Spleen (tissue), 11 donors: ENCODE measurements at regions not wholly inside any gene's neighbourhood (a gene's known extent, or its start where the extent isn't known, plus 50 kb on each side); places are given as distances from the start of the nearest gene placed in this dataset.

Source experiments
- DNase-seq: peaks from one replicate; pipeline ENCODE4 v3.0.0-alpha.2; 2020
- H3K27ac ChIP-seq, 8 donors: fragments of 200-600 bp; sonication (generic) in 7 of 8; 1 replicate in 4 of 8; 2 replicates in 4 of 8; pipeline versions ENCODE4 v1.5.0 to v1.8.0; 2016 to 2021; ENCODE audit warnings: inconsistent platforms in 4 of 8, mild to moderate bottlenecking in 4 of 8, moderate library complexity in 1 of 8
- H3K27me3 ChIP-seq, 7 donors: fragments of 200-600 bp; sonication (generic) in 6 of 7; replicated peaks in 1 of 7; 1 replicate in 4 of 7; 2 replicates in 3 of 7; pipeline versions ENCODE4 v1.5.0 to v1.8.0; 2016 to 2021; ENCODE audit warnings: inconsistent platforms in 3 of 7, mild to moderate bottlenecking in 1 of 7
- H3K36me3 ChIP-seq, 6 donors: fragments of 200-600 bp; sonication (generic) in 5 of 6; 1 replicate in 4 of 6; 2 replicates in 2 of 6; pipeline versions ENCODE4 v1.5.0 to v1.8.0; 2016 to 2021; ENCODE audit warnings: inconsistent platforms in 2 of 6
- H3K4me1 ChIP-seq, 6 donors: fragments of 200-600 bp; sonication (generic) in 5 of 6; 1 replicate in 3 of 6; 2 replicates in 3 of 6; pipeline versions ENCODE4 v1.5.0 to v1.8.0; 2016 to 2021; ENCODE audit warnings: inconsistent platforms in 3 of 6
- H3K4me3 ChIP-seq, 8 donors: fragments of 200-600 bp; sonication (generic) in 7 of 8; 1 replicate in 4 of 8; 2 replicates in 4 of 8; pipeline versions ENCODE4 v1.5.0 to v1.8.0; 2016 to 2021; ENCODE audit warnings: inconsistent platforms in 4 of 8, mild to moderate bottlenecking in 4 of 8, moderate library complexity in 2 of 8
- H3K9me3 ChIP-seq, 8 donors: fragments of 200-600 bp; sonication (generic) in 7 of 8; 1 replicate in 4 of 8; 2 replicates in 4 of 8; pipeline versions ENCODE4 v1.5.0 to v1.8.0; 2016 to 2021; ENCODE audit warnings: inconsistent platforms in 4 of 8
- POLR2A ChIP-seq, 3 donors: fragments of 450-650 bp; IDR thresholded peaks; one replicate each; pipeline ENCODE4 v1.5.1; 2017; ENCODE audit warnings: antibody characterized with exemption in 3 of 3, mild to moderate bottlenecking in 1 of 3
- POLR2AphosphoS5 ChIP-seq, 3 donors: sonication (generic); formaldehyde crosslinking; IDR thresholded peaks; one replicate each; pipeline ENCODE4 v1.5.1; 2017; ENCODE audit warnings: antibody characterized with exemption in 3 of 3
- WGBS, 5 donors: extraction: QIAGEN DNeasy Blood & Tissue Kit in 3 of 5; methylation state at CpG; one replicate each; pipeline versions ENCODE4 v1.1.5 to v1.1.7; 2013 to 2018; 5-methylcytosine and 5-hydroxymethylcytosine counted together
- intact Hi-C: fragments of 100-400 bp; cut with DNase I; formaldehyde crosslinking; loops from one replicate; pipeline ENCODE4 v1.15.0; 2023; ENCODE audit warnings: low total_unique reads
- TF ChIP-seq, protein P1 (sequence below), 11 experiments: fragments of 200-600 bp in 7 of 11; fragments of 450-650 bp in 4 of 11; sonication (generic) in 4 of 11; IDR thresholded peaks in 8 of 11; conservative IDR thresholded peaks in 3 of 11; 1 replicate in 7 of 11; 2 replicates in 4 of 11; pipeline versions ENCODE4 v1.4.0 to v1.8.0; 2016 to 2021; ENCODE audit warnings: antibody characterized with exemption in 11 of 11, inconsistent platforms in 4 of 11, mild to moderate bottlenecking in 1 of 11
- donor health status: healthy with polysubstance abuse.
- donor health status: DM: no; HTN: no; CAD: no; lungs with moderate emphysema.
- donor health status: DM: no; HTN: no; CAD: no.
- donor health status: Bipolar disorder and iron deficiency.
- donor health status: healthy.
- donor health status: DM: no; HTN: no; CAD: no.
- donor health status: DM: yes; HTN: yes; CAD: no.

- DNase-seq = no peak
- WGBS, 5 donors = 78 to 83% (median 82%) methylated on average over 8 of the region's 8 CpGs
Observed at GRCh38 chr10:10591715-10592341, 425.8 kb upstream of the CELF2 start.

DNA sequence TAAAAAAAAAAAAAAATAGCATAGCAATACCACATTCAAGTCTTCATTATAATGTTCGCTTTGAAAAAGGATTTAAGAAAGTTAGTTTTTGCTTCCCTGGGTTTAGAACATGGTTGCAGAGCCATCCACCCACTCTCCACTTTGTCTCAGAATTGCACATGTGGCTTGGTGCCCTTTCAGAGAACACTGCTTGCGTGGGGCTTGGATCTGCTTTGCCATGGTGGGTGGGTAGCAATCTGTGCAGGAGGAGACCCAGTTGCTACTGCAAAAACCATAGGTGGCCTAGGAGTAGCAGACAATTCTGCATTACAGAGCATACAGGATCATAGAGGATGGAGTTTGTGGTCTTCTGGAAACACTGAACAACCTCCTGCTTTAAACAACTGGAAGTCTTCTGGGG, 421.4 kb upstream of the CELF2 start:
- H3K36me3 ChIP-seq = no peaks in the 10 kb centered on the region
- H3K27me3 ChIP-seq = no peaks in the 10 kb centered on the region
- WGBS, 5 donors = 48 to 92% (median 64%) methylated on average over 2 of the region's 2 CpGs
- H3K4me3 ChIP-seq = no peak overlapping the region
- H3K4me1 ChIP-seq = no peaks in the 10 kb centered on the region
- TF ChIP-seq, protein P1, sequence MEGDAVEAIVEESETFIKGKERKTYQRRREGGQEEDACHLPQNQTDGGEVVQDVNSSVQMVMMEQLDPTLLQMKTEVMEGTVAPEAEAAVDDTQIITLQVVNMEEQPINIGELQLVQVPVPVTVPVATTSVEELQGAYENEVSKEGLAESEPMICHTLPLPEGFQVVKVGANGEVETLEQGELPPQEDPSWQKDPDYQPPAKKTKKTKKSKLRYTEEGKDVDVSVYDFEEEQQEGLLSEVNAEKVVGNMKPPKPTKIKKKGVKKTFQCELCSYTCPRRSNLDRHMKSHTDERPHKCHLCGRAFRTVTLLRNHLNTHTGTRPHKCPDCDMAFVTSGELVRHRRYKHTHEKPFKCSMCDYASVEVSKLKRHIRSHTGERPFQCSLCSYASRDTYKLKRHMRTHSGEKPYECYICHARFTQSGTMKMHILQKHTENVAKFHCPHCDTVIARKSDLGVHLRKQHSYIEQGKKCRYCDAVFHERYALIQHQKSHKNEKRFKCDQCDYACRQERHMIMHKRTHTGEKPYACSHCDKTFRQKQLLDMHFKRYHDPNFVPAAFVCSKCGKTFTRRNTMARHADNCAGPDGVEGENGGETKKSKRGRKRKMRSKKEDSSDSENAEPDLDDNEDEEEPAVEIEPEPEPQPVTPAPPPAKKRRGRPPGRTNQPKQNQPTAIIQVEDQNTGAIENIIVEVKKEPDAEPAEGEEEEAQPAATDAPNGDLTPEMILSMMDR (IDR thresholded peaks at IDR 0.05 in 8 of 11, conservative IDR thresholded peaks at IDR 0.05 in 3 of 11) = no peak
- TF ChIP-seq POLR2AphosphoS5 (IDR thresholded peaks at IDR 0.05) = no peak
- TF ChIP-seq POLR2A (IDR thresholded peaks at IDR 0.05) = no peak
- no peak overlapping the region for H3K27ac ChIP-seq
- intact Hi-C loops = no loop called here
- no peak for DNase-seq
- no peaks in the 10 kb centered on the region for H3K9me3 ChIP-seq

More at GRCh38 chr10:10591715-10592341, 425.8 kb upstream of the CELF2 start:
- Histone ChIP-seq H3K27me3 (peaks cover 0 to 11% (median 0%) of the 10 kb centered on the region in 7 donors), H3K36me3 (no peaks in the 10 kb centered on the region), H3K4me3 (no peak overlapping the region), H3K27ac (no peak overlapping the region), H3K9me3 (no peaks in the 10 kb centered on the region), H3K4me1 (no peaks in the 10 kb centered on the region)
- TF ChIP-seq, protein P1 (IDR thresholded peaks at IDR 0.05 in 8 of 11, conservative IDR thresholded peaks at IDR 0.05 in 3 of 11) = no peak
- no peak for TF ChIP-seq POLR2AphosphoS5 (IDR thresholded peaks at IDR 0.05)
- TF ChIP-seq POLR2A (IDR thresholded peaks at IDR 0.05) = no peak
- intact Hi-C loops = no loop called here

DNA sequence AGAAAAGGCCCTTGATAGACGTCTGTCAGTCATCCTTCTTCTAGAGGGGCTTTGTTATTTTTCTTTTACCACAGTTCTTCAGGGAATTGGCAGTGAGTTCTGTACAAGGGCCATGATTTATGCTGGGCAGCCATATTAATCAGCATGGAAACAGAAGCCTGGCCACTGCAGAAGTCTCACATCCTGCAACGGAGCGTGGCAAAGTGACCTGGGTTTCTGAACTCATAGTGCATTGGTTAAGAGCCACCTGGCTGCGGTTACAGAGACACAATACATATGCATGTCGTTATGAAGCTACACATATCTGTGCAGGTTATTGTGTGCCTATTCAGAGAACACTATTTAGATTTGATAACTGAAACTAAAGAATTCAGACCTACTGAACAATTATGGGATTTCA, 419.4 kb upstream of the CELF2 start:
- Histone ChIP-seq H3K4me1 (no peaks in the 10 kb centered on the region), H3K27ac (no peak overlapping the region), H3K9me3 (no peaks in the 10 kb centered on the region), H3K27me3 (no peaks in the 10 kb centered on the region), H3K36me3 (no peaks in the 10 kb centered on the region), H3K4me3 (no peak overlapping the region)
- no peak for TF ChIP-seq POLR2A (IDR thresholded peaks at IDR 0.05)
- TF ChIP-seq POLR2AphosphoS5 (IDR thresholded peaks at IDR 0.05) = no peak
- TF ChIP-seq, protein P1 (IDR thresholded peaks at IDR 0.05 in 8 of 11, conservative IDR thresholded peaks at IDR 0.05 in 3 of 11) = no peak
- intact Hi-C loops = no loop called here
- no peak for DNase-seq
- WGBS, 5 donors = 81 to 87% (median 82%) methylated on average over 5 of the region's 5 CpGs

GRCh38 chr10:10600004-10600403, 417.7 kb upstream of the CELF2 start:
- no peak overlapping the region for H3K27ac ChIP-seq
- 70 to 81% (median 71%) methylated on average over 5 of the region's 5 CpGs for WGBS, 5 donors
- no peaks in the 10 kb centered on the region for H3K9me3 ChIP-seq
- no peaks in the 10 kb centered on the region for H3K4me1 ChIP-seq
- intact Hi-C loops = no loop called here
- DNase-seq = no peak
- H3K27me3 ChIP-seq = no peaks in the 10 kb centered on the region
- no peak for TF ChIP-seq POLR2A (IDR thresholded peaks at IDR 0.05)
- TF ChIP-seq, protein P1 (IDR thresholded peaks at IDR 0.05 in 8 of 11, conservative IDR thresholded peaks at IDR 0.05 in 3 of 11) = no peak
- no peak for TF ChIP-seq POLR2AphosphoS5 (IDR thresholded peaks at IDR 0.05)
- H3K36me3 ChIP-seq = no peaks in the 10 kb centered on the region
- H3K4me3 ChIP-seq = no peak overlapping the region
